Skin of body (tissue), 1 donor: ENCODE measurements at regions not wholly inside any gene's neighbourhood (a gene's known extent, or its start where the extent isn't known, plus 50 kb on each side); places are given as distances from the start of the nearest gene placed in this dataset.

Experiments used
- DNase-seq: peaks from one replicate; lab custom pipeline; 2025; lab: John Stamatoyannopoulos, UW

- DNase-seq = no peak
These were observed 195.9 kb downstream of the TFCP2L1 start for GRCh38 chr2:121089166-121089510.

- DNase-seq = no peak
These were observed 194.8 kb downstream of the TFCP2L1 start for GRCh38 chr2:121090088-121090715.

GRCh38 chr2:121092095-121092494 is 192.9 kb downstream of the TFCP2L1 start:
- no peak for DNase-seq

DNA sequence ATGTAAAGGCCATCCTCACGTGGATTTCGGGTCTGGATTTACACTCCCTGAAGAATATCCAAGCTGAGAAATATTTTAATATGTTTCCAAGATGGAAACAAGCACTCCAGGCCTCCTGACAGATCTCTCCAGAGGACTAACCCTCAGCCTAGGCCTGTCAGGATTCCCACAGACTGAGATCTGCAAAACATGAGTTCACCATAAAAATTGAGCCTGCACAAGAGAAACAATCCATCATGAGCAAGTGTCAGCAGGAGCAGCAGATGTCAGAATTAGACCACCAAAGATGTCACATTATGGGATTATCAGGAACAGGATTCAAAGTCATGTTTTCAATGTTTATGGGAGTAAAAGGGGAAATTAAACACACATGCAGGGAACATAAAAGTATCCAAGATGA is 191.3 kb downstream of the TFCP2L1 start:
- peak; percentile 94 for DNase-seq

- no peak for DNase-seq
These were observed 190.9 kb downstream of the TFCP2L1 start for GRCh38 chr2:121094101-121094500.

GRCh38 chr2:121094845-121095244 is 190.2 kb downstream of the TFCP2L1 start:
- DNase-seq = no peak

DNA sequence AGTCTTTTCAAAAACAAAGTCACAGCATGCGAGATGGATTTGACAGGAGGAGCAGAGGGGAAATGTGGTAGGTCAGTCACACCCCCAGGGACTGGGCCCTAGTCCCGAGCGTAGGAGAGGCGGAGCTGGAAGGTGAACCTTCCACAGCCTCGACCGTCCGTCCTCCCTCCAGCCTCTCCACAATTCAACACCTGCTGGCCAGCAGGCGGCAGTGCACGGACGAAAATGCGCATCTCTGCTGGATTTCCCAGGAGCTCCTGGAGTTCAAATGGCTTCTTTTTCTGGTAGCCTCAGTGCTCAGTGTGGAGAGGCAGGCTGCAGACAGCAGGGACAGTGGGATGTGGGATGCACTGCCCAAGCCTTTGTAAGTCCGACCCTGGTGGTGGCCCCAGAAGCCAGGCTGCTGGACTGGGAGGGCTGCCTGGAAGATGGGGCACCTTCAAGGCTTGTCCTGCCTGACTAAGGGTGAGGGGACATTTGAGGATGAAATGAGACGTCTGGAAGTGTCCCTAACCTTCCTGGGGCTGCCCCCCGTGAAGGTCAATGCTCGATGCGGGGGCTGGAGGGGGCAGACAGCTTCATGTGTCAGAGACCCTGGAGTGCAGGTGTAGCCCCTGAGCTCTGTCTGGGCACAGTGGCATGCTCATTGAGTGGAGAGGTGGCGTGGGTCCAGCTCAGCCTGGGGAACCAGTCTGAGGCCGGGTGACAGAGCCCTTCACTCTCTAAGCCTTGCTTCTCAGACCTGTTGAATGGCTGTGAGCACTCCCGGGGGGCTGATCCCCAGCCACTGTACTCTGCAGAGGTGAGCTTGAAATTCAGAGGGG is 189.5 kb downstream of the TFCP2L1 start:
- peak; percentile 17 for DNase-seq

- no peak for DNase-seq
These were observed 188.4 kb downstream of the TFCP2L1 start for GRCh38 chr2:121096611-121097010.

DNA sequence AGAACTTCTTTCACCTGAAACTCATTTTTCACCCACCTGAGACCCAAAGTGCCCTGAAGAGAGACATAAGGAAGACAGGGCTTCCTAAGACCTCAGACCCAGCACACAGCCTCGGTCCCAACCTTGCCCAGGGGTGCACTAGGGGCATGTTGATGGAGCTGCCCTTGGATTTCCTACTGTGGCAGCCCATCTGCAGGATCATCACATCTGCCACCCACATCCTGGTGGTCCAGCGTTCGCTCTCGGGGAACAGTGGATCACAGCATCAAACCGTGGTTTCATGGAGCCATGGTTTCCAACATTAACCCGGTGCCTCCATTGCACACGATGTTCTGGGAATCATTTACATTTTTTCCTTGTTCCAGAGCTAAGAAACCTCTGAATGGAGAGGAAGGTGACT is 186.4 kb downstream of the TFCP2L1 start:
- no peak for DNase-seq

DNA sequence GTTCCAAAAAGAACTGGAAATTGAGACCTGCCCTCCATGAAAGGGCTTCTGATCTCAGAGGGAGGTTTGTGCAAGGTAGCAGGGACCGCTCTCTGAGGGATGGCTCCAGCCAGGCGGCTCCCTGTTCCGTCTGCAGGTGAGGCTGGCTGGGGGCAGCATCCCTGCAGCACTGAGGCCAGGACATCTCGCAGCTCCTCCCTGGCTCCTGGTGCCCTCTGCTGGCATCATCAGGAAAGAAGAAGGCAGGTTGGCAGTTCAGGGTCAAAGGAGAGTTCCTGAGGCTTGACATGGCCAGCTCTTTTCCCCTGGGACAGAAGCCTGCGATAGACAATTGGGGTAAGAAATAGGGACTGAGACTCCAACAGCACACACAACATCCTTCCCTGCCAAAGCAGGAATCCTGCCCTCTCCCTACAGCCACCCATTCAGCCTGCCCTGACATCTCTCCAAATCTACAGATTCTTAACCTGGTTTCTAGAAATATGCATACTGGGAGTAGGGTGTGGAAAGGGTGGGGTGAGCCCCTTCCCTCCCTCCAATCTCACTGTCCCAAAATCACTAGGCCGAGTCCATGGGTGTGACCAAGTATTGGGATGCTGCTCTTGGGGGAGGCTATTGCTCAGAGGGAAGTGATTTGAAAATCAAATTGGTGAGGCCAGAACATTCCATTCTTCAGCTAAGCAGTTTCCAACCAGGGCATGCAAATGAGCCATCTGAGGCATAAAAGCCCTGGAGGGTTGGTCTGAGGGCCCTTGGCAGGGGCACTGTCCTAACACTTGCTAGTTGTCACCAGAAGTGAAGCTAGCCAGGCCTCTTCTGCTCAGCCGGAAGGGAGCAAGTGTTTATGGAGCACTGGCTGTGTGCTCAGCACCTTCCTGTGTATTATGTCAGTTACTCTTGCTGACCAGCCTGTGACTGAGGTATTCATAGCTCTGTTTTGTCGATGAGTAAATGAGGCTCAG is 185.4 kb downstream of the TFCP2L1 start:
- DNase-seq = no peak

GRCh38 chr2:121101093-121101715 is 183.8 kb downstream of the TFCP2L1 start:
- DNase-seq = no peak

GRCh38 chr2:121102941-121103340 is 182.1 kb downstream of the TFCP2L1 start:
- DNase-seq = no peak

GRCh38 chr2:121103960-121104359 is 181.0 kb downstream of the TFCP2L1 start:
- DNase-seq = no peak

- no peak for DNase-seq
These were observed 180.3 kb downstream of the TFCP2L1 start for GRCh38 chr2:121104721-121105141.

- no peak for DNase-seq
These were observed 174.1 kb downstream of the TFCP2L1 start for GRCh38 chr2:121110924-121111323.

GRCh38 chr2:121118951-121119350 is 166.1 kb downstream of the TFCP2L1 start:
- DNase-seq = no peak

DNA sequence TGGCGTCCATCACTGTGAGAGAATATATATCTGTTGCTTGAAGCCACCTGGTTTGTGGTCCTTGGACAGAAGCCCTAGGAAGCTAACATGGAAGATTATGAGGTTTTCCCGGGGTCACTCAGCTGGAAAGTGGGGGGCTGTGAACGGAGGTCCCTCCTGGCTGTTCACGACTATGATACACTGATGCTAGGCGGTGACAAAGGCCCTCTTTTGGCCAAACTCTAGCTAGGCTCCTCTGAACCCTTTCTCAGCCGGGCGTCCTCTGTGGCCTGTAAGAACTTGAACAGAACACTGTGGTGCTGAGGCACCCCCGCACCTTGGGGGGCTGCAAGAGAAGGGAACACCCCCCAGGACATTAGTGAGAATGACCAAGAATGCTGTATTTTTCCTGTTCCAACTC is 164.6 kb downstream of the TFCP2L1 start:
- no peak for DNase-seq

- DNase-seq = no peak
These were observed 164.0 kb downstream of the TFCP2L1 start for GRCh38 chr2:121120991-121121390.

GRCh38 chr2:121121661-121122060 is 163.3 kb downstream of the TFCP2L1 start:
- DNase-seq = no peak

DNA sequence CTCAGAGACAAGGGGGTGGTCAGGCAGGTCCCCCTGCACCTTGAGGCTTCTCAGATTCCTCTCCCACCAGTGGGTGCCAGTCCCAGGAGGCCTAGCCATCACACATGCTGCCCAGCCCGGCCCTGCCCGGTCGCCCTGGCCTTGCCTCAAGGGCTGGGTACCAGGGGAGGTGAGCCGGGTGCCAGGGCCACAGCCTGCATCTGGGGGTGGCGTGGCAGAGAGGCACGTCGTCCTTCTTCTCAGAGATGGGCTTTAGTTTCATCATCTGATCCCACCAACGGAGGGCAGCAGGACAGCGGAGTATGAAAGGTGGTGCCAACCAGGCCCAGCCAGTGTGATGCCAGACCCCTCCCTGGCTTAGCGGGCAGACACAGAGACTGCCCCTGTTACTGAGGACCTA is 161.7 kb downstream of the TFCP2L1 start:
- DNase-seq = no peak

- no peak for DNase-seq
These were observed 160.7 kb downstream of the TFCP2L1 start for GRCh38 chr2:121124330-121124729.

- no peak for DNase-seq
These were observed 159.7 kb downstream of the TFCP2L1 start for GRCh38 chr2:121125350-121125749.
